Left ventricle myocardium inferior (tissue), 1 donor: ENCODE measurements at regions not wholly inside any gene's neighbourhood (a gene's known extent, or its start where the extent isn't known, plus 50 kb on each side); places are given as distances from the start of the nearest gene placed in this dataset.

Experiments used
- DNase-seq: peaks from one replicate; pipeline ENCODE4 v3.0.0-alpha.2; 2020
- H3K27ac ChIP-seq: fragments of 200-600 bp; replicated peaks from 2 replicates; pipeline ENCODE4 v1.8.0; 2021
- H3K27me3 ChIP-seq: fragments of 200-600 bp; 2 replicates; pipeline ENCODE4 v1.8.0; 2021; ENCODE audit warnings: low read depth
- H3K36me3 ChIP-seq: fragments of 200-600 bp; 2 replicates; pipeline ENCODE4 v1.8.0; 2021
- H3K4me1 ChIP-seq: fragments of 200-600 bp; 2 replicates; pipeline ENCODE4 v1.8.0; 2021
- H3K4me3 ChIP-seq: fragments of 200-600 bp; 2 replicates; pipeline ENCODE4 v1.8.0; 2021; ENCODE audit warnings: mild to moderate bottlenecking, moderate library complexity
- H3K9me3 ChIP-seq: fragments of 200-600 bp; replicated peaks from 2 replicates; pipeline ENCODE4 v1.8.0; 2021
- intact Hi-C: fragments of 100-400 bp; cut with micrococcal nuclease; formaldehyde crosslinking; loops from one replicate; pipeline ENCODE4 v1.11.0; 2022
- TF ChIP-seq, protein P1 (sequence below): fragments of 200-600 bp; IDR thresholded peaks from 2 replicates; pipeline ENCODE4 v1.8.0; 2021; ENCODE audit warnings: antibody characterized with exemption, mild to moderate bottlenecking, borderline replicate concordance
- donor health status: DM: no; HTN: yes; CAD: no; lungs with severe emphysema.

DNA sequence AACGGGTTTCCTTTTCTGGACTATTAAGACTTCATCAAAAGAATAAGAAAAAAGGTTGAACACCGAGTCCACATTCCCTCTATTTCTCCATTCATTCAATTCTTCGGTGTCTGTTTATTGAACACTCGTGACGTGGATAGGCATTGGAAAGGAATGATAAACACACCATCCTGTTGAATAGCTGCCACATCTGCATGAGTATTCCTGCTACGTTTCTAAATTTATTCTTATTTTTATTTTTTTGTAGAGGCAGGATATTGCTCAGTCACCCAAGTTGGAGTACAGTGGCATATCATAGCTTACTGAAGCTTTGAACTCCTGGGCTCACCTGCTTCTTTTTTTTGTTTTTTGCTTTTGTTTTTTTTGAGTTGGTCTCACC lies 80.8 kb upstream of the CIBAR2 start:
- TF ChIP-seq, protein P1, sequence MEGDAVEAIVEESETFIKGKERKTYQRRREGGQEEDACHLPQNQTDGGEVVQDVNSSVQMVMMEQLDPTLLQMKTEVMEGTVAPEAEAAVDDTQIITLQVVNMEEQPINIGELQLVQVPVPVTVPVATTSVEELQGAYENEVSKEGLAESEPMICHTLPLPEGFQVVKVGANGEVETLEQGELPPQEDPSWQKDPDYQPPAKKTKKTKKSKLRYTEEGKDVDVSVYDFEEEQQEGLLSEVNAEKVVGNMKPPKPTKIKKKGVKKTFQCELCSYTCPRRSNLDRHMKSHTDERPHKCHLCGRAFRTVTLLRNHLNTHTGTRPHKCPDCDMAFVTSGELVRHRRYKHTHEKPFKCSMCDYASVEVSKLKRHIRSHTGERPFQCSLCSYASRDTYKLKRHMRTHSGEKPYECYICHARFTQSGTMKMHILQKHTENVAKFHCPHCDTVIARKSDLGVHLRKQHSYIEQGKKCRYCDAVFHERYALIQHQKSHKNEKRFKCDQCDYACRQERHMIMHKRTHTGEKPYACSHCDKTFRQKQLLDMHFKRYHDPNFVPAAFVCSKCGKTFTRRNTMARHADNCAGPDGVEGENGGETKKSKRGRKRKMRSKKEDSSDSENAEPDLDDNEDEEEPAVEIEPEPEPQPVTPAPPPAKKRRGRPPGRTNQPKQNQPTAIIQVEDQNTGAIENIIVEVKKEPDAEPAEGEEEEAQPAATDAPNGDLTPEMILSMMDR, result no peak
- H3K4me3 ChIP-seq, result no peak overlapping the region
- no peaks in the 10 kb centered on the region for H3K36me3 ChIP-seq
- intact Hi-C loops, result no loop called here
- peaks cover 57% of the 10 kb centered on the region for H3K4me1 ChIP-seq
- no peaks in the 10 kb centered on the region for H3K27me3 ChIP-seq
- H3K27ac ChIP-seq, result no peak overlapping the region
- peaks cover 30% of the 10 kb centered on the region for H3K9me3 ChIP-seq
- DNase-seq, result no peak

GRCh38 chr16:85193876-85194275 lies 81.6 kb upstream of the CIBAR2 start:
- Histone ChIP-seq H3K27me3 (no peaks in the 10 kb centered on the region), H3K4me3 (no peak overlapping the region), H3K9me3 (peaks cover 24% of the 10 kb centered on the region), H3K36me3 (no peaks in the 10 kb centered on the region), H3K4me1 (peaks cover 59% of the 10 kb centered on the region), H3K27ac (no peak overlapping the region)
- no peak for DNase-seq
- TF ChIP-seq, protein P1, result no peak
- intact Hi-C loops, result no loop called here

GRCh38 chr16:85194307-85195270 lies 82.3 kb upstream of the CIBAR2 start:
- Histone ChIP-seq H3K36me3 (no peaks in the 10 kb centered on the region), H3K4me1 (peaks cover 65% of the 10 kb centered on the region), H3K27me3 (no peaks in the 10 kb centered on the region), H3K9me3 (peaks cover 17% of the 10 kb centered on the region), H3K27ac (no peak overlapping the region), H3K4me3 (no peak overlapping the region)
- DNase-seq, result no peak
- intact Hi-C loops, result no loop called here
- TF ChIP-seq, protein P1, result no peak

DNA sequence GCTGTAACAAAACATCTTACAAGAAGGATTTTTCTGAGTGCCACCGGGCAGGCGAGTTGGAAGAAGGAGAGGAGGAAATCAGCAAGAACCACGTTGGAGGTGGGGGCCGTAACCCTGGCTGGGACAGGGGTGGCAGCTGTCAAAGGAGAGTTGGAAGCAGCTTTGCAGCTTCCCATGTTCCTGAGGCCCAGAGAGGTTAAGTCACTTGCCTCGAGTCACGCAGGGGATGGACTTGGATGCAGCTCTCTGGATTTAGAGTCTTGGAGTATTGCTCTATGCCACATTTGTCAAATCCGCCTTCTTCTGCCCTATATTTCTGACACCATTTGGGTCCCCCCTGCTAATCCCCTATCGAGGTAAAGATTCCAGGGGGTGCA lies 83.0 kb upstream of the CIBAR2 start:
- intact Hi-C loops, result no loop called here
- no peak for DNase-seq
- TF ChIP-seq, protein P1, result no peak
- H3K27ac ChIP-seq, result peak overlapping the region; percentile 79
- no peaks in the 10 kb centered on the region for H3K27me3 ChIP-seq
- peaks cover 72% of the 10 kb centered on the region for H3K4me1 ChIP-seq
- H3K4me3 ChIP-seq, result no peak overlapping the region
- no peaks in the 10 kb centered on the region for H3K36me3 ChIP-seq
- H3K9me3 ChIP-seq, result peaks cover 10% of the 10 kb centered on the region

DNA sequence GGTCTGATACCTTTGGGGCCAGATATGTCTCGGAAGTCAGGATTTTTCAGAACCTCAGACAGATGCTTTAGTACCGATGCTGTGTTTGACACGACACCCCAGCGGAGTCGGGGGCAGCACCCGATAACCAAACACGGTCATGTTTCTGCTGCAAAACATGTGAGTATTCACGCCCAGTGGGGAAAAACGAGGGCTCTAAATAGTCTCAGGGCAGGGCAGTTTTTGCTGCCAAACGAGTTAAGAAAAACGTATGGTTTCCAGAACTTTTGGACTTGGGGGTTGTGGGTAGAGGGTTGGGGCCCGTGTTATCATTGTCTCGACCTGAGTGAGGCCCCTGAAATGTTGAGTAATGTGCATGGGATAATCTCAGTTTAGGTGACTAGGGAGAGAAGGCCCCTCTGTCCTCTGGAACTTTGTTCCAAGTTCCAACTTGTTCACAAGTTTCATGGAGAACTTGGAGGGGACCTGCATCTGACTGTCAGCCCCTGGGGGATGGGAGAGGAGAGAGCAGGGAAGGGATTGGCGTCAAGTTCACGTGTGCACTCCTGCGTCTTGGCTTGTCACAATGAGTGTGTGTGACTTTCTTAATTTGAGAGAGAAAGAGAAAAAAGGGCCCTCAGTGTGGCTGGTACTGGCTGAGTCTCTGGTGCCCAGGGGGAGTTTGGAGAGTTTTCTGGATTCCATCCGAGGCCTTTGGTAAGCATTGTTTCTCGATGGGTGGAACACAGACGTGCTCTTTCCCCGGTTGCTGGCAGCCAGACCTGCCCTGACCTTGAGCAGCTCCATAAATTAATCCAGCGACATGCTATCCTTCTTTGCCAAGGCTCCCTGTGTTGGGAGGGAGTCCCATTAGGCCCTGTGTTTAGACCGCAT lies 83.9 kb upstream of the CIBAR2 start:
- Histone ChIP-seq H3K9me3 (peaks cover 2% of the 10 kb centered on the region), H3K4me1 (peaks cover 73% of the 10 kb centered on the region), H3K27ac (peak overlapping the region; percentile 79), H3K36me3 (no peaks in the 10 kb centered on the region), H3K27me3 (no peaks in the 10 kb centered on the region), H3K4me3 (no peak overlapping the region)
- intact Hi-C loops, result no loop called here
- TF ChIP-seq, protein P1, result no peak
- no peak for DNase-seq
